A673 (cell line): ENCODE measurements at regions not wholly inside any gene's neighbourhood (a gene's known extent, or its start where the extent isn't known, plus 50 kb on each side); places are given as distances from the start of the nearest gene placed in this dataset.
"Not testable (repeated sequence)": the region's sequence is repeated elsewhere in the genome, so short reads cannot be mapped to it uniquely, and the experiment has no call there.

ENCODE experiments used
- BruUV-seq: library from RNA; stranded (reverse); fragments of 400-500 nt; replicated peaks from 2 replicates; lab custom pipeline; 2021; lab: Mats Ljungman, UMichigan
- CTCF ChIA-PET: fragments of 300-600 bp; sonication (Branson Sonifier 250); formaldehyde crosslinking; loops from one replicate; lab custom pipeline; 2022; ENCODE audit warnings: antibody characterized with exemption; lab: Charles Lee
- POLR2A ChIA-PET: fragments of 300-600 bp; sonication (Branson Sonifier 250); formaldehyde crosslinking; loops from one replicate; lab custom pipeline; 2022; ENCODE audit warnings: antibody characterized with exemption; ENCODE audit not compliant: low non-redundant PET; lab: Charles Lee
- DNase-seq: peaks from one replicate; pipeline ENCODE4 v3.0.0-alpha.2; 2015; ENCODE audit warnings: low spot score
- H3K27ac ChIP-seq: fragments of 200-600 bp; sonication (generic); 2 replicates; pipeline ENCODE4 v1.5.1; 2016; ENCODE audit warnings: mixed run types, low read depth, mild to moderate bottlenecking, mixed read lengths, antibody characterized with exemption, low read length; ENCODE audit not compliant: poor library complexity, severe bottlenecking
- H3K27me3 ChIP-seq: fragments of 200-600 bp; sonication (generic); replicated peaks from 2 replicates; pipeline ENCODE4 v1.6.1; 2017; ENCODE audit warnings: mixed run types, low read depth, mild to moderate bottlenecking, mixed read lengths, antibody characterized with exemption, low read length; ENCODE audit not compliant: insufficient read depth, poor library complexity
- H3K36me3 ChIP-seq: fragments of 200-600 bp; sonication (generic); 2 replicates; pipeline ENCODE4 v1.6.1; 2016; ENCODE audit warnings: mixed run types, mild to moderate bottlenecking, mixed read lengths, antibody characterized with exemption, low read length; ENCODE audit not compliant: insufficient read depth, poor library complexity, severe bottlenecking
- H3K4me1 ChIP-seq: fragments of 200-600 bp; sonication (generic); 2 replicates; pipeline ENCODE4 v1.6.1; 2017; ENCODE audit warnings: mixed run types, mild to moderate bottlenecking, mixed read lengths, antibody characterized with exemption, low read length; ENCODE audit not compliant: insufficient read depth, poor library complexity, severe bottlenecking
- H3K4me3 ChIP-seq: fragments of 200-600 bp; sonication (generic); 2 replicates; pipeline ENCODE4 v1.5.1; 2016; ENCODE audit warnings: low read depth, mixed run types, mild to moderate bottlenecking, mixed read lengths, low read length; ENCODE audit not compliant: poor library complexity, severe bottlenecking
- H3K9me3 ChIP-seq: fragments of 200-600 bp; sonication (generic); 2 replicates; pipeline ENCODE4 v1.6.1; 2016; ENCODE audit warnings: mixed run types, low read depth, mild to moderate bottlenecking, mixed read lengths, antibody characterized with exemption, low read length; ENCODE audit not compliant: poor library complexity, severe bottlenecking
- EZH2 ChIP-seq: fragments of 200-600 bp; sonication (generic); IDR thresholded peaks from 2 replicates; pipeline ENCODE4 v1.6.1; 2017; ENCODE audit warnings: borderline replicate concordance, low read depth, mild to moderate bottlenecking, mixed read lengths, antibody characterized with exemption, low read length; ENCODE audit not compliant: poor library complexity, severe bottlenecking
- intact Hi-C: fragments of 100-400 bp; cut with micrococcal nuclease; formaldehyde crosslinking; loops from one replicate; pipeline ENCODE4 v1.10.0; 2022; ENCODE audit not compliant: unreplicated experiment
- TF ChIP-seq, protein P1 (sequence below): fragments of 300-800, 200-600 bp; sonication (generic); conservative IDR thresholded peaks from 2 replicates; pipeline ENCODE4 v1.5.1; 2017; ENCODE audit warnings: low read depth, mild to moderate bottlenecking, antibody characterized with exemption, low read length, moderate library complexity, mixed read lengths

- intact Hi-C loops, result no loop called here
- no TSS peak for BruUV-seq
- no peaks in the 10 kb centered on the region for H3K36me3 ChIP-seq
- H3K27me3 ChIP-seq, result no peaks in the 10 kb centered on the region
- ChIA-PET POLR2A (no interaction called here), CTCF (no interaction called here)
- H3K4me1 ChIP-seq, result no peaks in the 10 kb centered on the region
- H3K4me3 ChIP-seq, result no peak overlapping the region
- TF ChIP-seq, protein P1, sequence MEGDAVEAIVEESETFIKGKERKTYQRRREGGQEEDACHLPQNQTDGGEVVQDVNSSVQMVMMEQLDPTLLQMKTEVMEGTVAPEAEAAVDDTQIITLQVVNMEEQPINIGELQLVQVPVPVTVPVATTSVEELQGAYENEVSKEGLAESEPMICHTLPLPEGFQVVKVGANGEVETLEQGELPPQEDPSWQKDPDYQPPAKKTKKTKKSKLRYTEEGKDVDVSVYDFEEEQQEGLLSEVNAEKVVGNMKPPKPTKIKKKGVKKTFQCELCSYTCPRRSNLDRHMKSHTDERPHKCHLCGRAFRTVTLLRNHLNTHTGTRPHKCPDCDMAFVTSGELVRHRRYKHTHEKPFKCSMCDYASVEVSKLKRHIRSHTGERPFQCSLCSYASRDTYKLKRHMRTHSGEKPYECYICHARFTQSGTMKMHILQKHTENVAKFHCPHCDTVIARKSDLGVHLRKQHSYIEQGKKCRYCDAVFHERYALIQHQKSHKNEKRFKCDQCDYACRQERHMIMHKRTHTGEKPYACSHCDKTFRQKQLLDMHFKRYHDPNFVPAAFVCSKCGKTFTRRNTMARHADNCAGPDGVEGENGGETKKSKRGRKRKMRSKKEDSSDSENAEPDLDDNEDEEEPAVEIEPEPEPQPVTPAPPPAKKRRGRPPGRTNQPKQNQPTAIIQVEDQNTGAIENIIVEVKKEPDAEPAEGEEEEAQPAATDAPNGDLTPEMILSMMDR, result no peak
- TF ChIP-seq EZH2, result no peak
- no peak for DNase-seq
- H3K9me3 ChIP-seq, result no peaks in the 10 kb centered on the region
- H3K27ac ChIP-seq, result no peak overlapping the region
Measured at GRCh38 chr20:47432834-47433210, 68.9 kb upstream of the NCOA3 start.

DNA sequence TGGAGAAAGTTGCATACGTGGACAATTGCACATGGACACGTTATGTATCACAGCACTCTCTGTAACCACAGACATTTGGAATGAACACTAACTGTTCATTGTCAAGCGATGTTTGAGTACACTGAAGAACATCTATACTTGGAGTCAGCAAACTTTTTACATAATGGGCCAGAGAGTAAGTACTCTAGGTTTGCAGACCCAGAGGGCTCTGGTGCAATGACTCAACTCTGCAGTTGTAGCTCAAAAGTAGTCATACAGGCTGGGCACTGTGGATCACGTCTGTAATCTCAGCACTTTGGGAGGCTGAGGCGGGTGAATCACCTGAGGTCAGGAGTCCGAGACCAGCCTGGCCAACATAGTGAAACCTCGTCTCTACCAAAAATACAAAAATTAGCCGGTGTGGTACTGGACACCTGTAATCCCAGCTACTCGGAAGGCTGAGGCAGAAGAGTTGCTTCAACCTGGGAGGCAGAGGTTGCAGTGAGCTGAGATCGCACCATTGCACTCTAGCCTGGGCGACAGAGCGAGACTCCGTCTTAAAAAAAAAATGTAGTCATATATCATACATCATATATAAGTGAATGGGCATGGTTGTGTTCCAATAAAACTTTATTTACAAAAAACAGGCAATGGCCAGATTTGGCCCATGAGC lies 67.4 kb upstream of the NCOA3 start:
- H3K36me3 ChIP-seq, DNase-seq, H3K27me3 ChIP-seq, BruUV-seq, H3K9me3 ChIP-seq, CTCF ChIA-PET, H3K4me1 ChIP-seq, POLR2A ChIA-PET, intact Hi-C loops, H3K27ac ChIP-seq, H3K4me3 ChIP-seq: not testable (repeated sequence)

DNA sequence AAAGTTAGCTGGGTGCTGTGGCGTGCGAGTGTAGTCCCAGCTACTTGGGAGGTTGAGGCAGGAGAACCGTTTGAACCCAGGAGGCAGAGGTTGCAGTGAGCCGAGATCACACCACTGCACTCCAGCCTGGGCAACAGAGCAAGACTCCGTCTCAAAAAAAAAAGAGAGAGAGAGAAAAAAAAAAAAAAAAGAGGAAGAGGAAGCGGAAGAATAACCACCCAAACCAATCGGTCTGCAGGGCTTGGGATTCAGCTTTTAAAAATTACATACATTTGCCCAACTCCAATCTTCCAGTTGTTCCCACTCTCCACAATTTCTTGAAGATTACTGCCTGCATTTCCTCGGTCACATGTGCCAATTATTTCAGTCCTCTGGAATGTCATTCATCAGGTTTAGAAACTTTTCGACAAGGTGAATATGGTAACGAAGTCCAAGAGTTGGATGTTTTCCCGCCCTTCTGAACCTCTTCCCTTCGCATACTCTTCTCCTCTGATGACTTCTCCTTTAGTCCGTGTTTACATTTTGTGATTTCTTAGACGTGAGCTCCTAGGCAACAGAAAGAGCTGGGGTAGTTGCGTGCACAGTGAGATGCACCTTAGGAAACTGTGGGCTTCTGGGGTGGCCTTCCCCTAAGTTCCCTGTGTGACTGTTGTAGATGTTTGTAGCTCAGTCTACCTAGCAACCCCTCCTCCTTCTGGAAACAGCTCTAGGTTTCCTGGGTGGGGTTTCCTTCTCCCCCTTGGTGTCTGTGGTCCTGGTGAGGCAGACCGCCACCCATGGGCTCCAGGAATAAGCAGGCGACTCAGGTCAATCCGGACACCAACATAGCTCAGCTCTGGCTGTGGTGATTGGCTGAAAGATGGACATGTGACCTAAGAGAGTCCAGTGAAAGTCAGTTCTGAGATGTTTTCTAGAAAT lies 63.0 kb upstream of the NCOA3 start:
- no peaks in the 10 kb centered on the region for H3K4me1 ChIP-seq
- no peaks in the 10 kb centered on the region for H3K9me3 ChIP-seq
- DNase-seq, result no peak
- no peaks in the 10 kb centered on the region for H3K36me3 ChIP-seq
- CTCF ChIA-PET, result no interaction called here
- TF ChIP-seq EZH2, result no peak
- TF ChIP-seq, protein P1, result no peak
- intact Hi-C loops, result no loop called here
- H3K27me3 ChIP-seq, result no peaks in the 10 kb centered on the region
- POLR2A ChIA-PET, result no interaction called here
- H3K4me3 ChIP-seq, result no peak overlapping the region
- BruUV-seq, result no TSS peak
- no peak overlapping the region for H3K27ac ChIP-seq
